ENCODE measurements at regions not wholly inside any gene's neighbourhood (a gene's known extent, or its start where the extent isn't known, plus 50 kb on each side); places are given as distances from the start of the nearest gene placed in this dataset.

DNA sequence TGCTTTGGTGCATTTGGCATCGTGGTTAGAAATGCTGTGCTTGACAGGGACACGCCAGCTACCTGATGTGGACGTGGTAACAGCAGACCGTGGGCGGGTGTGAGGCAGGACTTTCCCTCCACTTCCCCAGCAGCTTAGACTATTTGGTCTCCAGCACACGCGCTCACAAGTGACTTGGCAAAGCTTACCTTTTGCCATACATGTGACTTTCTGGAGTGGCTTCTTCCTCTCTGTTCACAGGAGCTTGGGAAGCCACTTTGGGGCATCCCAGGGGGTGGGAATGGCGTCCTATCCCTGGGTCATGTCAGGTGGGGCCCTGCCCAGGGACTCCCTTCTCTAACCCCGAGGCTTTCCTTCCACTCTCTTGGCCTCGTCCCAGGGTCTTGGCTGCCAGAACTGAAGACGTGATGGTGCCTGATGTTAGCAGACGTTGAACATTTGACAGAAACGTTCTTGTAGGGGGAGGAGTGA is 228.7 kb upstream of the KLF6 start:
- no peaks in the 10 kb centered on the region for H3K9me3 ChIP-seq (replicated peaks; ENCODE audit: control insufficient read depth, low read depth, low read length)
- H3K27me3 ChIP-seq (ENCODE audit: control insufficient read depth, insufficient read depth, low read length), result no peaks in the 10 kb centered on the region
- DNase-seq, result peak; percentile 56
- 53% methylated on average over 9 of the region's 13 CpGs for WGBS (ENCODE audit: insufficient coverage)
- H3K27ac ChIP-seq (ENCODE audit: low read length), result no peak overlapping the region
- no peaks in the 10 kb centered on the region for H3K36me3 ChIP-seq (ENCODE audit: control insufficient read depth, insufficient read depth, low read length)
- H3K4me3 ChIP-seq (ENCODE audit: low read length), result no peak overlapping the region
- peaks cover 5% of the 10 kb centered on the region for H3K4me1 ChIP-seq (ENCODE audit: control insufficient read depth, insufficient read depth, low read length)

GRCh38 chr10:4012848-4013247 is 227.8 kb upstream of the KLF6 start:
- no peak for DNase-seq
- 73% methylated on average over 2 of the region's 2 CpGs for WGBS (ENCODE audit: insufficient coverage)
- no peak overlapping the region for H3K4me3 ChIP-seq (ENCODE audit: low read length)
- H3K4me1 ChIP-seq (ENCODE audit: control insufficient read depth, insufficient read depth, low read length), result peaks cover 5% of the 10 kb centered on the region
- no peak overlapping the region for H3K27ac ChIP-seq (ENCODE audit: low read length)
- H3K9me3 ChIP-seq (replicated peaks; ENCODE audit: control insufficient read depth, low read depth, low read length), result peaks cover 2% of the 10 kb centered on the region
- H3K36me3 ChIP-seq (ENCODE audit: control insufficient read depth, insufficient read depth, low read length), result no peaks in the 10 kb centered on the region
- H3K27me3 ChIP-seq (ENCODE audit: control insufficient read depth, insufficient read depth, low read length), result no peaks in the 10 kb centered on the region

DNA sequence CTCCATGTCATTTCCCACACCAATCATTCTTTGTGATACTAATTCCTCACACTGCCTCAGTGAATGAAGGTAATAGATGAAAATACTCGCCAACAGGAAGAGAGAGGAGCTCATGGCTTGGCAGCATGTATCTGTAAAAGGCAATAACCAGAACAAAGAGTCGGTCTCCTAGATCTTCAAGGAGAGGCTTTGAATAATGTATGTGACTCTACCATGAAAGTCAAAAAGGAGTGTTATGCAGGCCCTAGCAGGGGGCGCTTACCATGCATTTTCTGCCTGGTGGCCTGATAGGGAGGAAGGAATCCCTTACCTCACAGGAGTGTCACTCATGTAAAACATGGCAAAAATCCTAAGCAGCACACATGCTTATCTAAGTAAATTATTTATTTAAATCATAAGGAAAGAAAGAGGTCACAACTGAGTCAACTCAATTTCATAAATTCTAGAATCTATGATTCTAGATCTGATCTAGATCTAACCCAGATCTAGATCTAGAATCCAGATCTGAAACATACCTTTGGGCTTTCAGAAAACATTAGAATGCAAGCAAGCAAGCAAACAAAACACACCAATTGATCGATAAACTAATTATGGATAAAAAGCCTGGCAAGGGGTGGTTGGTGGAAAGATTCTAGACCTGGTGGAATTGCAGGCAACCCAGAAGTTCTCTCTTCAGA is 226.3 kb upstream of the KLF6 start:
- no peaks in the 10 kb centered on the region for H3K27me3 ChIP-seq (ENCODE audit: control insufficient read depth, insufficient read depth, low read length)
- 83% methylated on average over 1 of the region's 4 CpGs for WGBS (ENCODE audit: insufficient coverage)
- no peak overlapping the region for H3K4me3 ChIP-seq (ENCODE audit: low read length)
- DNase-seq, result no peak
- no peak overlapping the region for H3K27ac ChIP-seq (ENCODE audit: low read length)
- H3K36me3 ChIP-seq (ENCODE audit: control insufficient read depth, insufficient read depth, low read length), result no peaks in the 10 kb centered on the region
- H3K9me3 ChIP-seq (replicated peaks; ENCODE audit: control insufficient read depth, low read depth, low read length), result peaks cover 2% of the 10 kb centered on the region
- peaks cover 5% of the 10 kb centered on the region for H3K4me1 ChIP-seq (ENCODE audit: control insufficient read depth, insufficient read depth, low read length)

GRCh38 chr10:4008676-4009382 is 223.8 kb upstream of the KLF6 start:
- no peaks in the 10 kb centered on the region for H3K27me3 ChIP-seq (ENCODE audit: control insufficient read depth, insufficient read depth, low read length)
- no peak overlapping the region for H3K4me3 ChIP-seq (ENCODE audit: low read length)
- 88% methylated on average over 1 of the region's 7 CpGs for WGBS (ENCODE audit: insufficient coverage)

DNA sequence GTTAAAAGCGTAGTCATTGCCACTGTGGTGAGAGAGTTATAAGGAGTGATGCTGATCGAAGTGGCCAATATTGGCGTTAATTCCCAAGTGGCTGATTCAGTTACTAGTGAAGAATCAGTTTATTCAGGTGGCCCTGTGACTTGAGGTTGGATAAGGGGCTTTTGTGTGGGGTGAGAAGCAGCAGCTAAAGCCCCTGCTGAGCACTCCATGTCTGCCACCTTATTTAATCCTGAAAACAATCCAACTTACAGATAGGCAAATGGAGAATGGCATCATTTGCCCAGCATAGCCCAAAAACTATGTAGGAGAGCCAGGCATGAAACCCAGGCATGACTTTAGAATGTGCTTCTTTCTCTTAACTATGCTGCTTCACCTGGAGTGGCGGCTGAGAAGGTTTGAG is 222.8 kb upstream of the KLF6 start:
- H3K36me3 ChIP-seq (ENCODE audit: control insufficient read depth, insufficient read depth, low read length), result no peaks in the 10 kb centered on the region
- no peak for DNase-seq

More at GRCh38 chr10:4008676-4009382, 223.8 kb upstream of the KLF6 start:
- H3K27ac ChIP-seq (ENCODE audit: low read length), result no peak overlapping the region
- peaks cover 2% of the 10 kb centered on the region for H3K9me3 ChIP-seq (replicated peaks; ENCODE audit: control insufficient read depth, low read depth, low read length)
- H3K36me3 ChIP-seq (ENCODE audit: control insufficient read depth, insufficient read depth, low read length), result no peaks in the 10 kb centered on the region
- DNase-seq, result no peak
- H3K4me1 ChIP-seq (ENCODE audit: control insufficient read depth, insufficient read depth, low read length), result peaks cover 9% of the 10 kb centered on the region

GRCh38 chr10:4006858-4007257 is 221.8 kb upstream of the KLF6 start:
- Histone ChIP-seq H3K36me3 (ENCODE audit: control insufficient read depth, insufficient read depth, low read length) (no peaks in the 10 kb centered on the region), H3K4me1 (ENCODE audit: control insufficient read depth, insufficient read depth, low read length) (peaks cover 8% of the 10 kb centered on the region), H3K9me3 (replicated peaks; ENCODE audit: control insufficient read depth, low read depth, low read length) (peaks cover 2% of the 10 kb centered on the region), H3K27me3 (ENCODE audit: control insufficient read depth, insufficient read depth, low read length) (no peaks in the 10 kb centered on the region), H3K27ac (ENCODE audit: low read length) (no peak overlapping the region), H3K4me3 (ENCODE audit: low read length) (no peak overlapping the region)
- WGBS (ENCODE audit: insufficient coverage), result 60% methylated on average over 1 of the region's 7 CpGs
- DNase-seq, result no peak

More for the DNA sequence above, 222.8 kb upstream of the KLF6 start:
- Histone ChIP-seq H3K4me3 (ENCODE audit: low read length) (no peak overlapping the region), H3K27ac (ENCODE audit: low read length) (no peak overlapping the region), H3K27me3 (ENCODE audit: control insufficient read depth, insufficient read depth, low read length) (no peaks in the 10 kb centered on the region), H3K9me3 (replicated peaks; ENCODE audit: control insufficient read depth, low read depth, low read length) (peaks cover 2% of the 10 kb centered on the region), H3K4me1 (ENCODE audit: control insufficient read depth, insufficient read depth, low read length) (peaks cover 4% of the 10 kb centered on the region)
- 80% methylated on average over 3 of the region's 4 CpGs for WGBS (ENCODE audit: insufficient coverage)

DNA sequence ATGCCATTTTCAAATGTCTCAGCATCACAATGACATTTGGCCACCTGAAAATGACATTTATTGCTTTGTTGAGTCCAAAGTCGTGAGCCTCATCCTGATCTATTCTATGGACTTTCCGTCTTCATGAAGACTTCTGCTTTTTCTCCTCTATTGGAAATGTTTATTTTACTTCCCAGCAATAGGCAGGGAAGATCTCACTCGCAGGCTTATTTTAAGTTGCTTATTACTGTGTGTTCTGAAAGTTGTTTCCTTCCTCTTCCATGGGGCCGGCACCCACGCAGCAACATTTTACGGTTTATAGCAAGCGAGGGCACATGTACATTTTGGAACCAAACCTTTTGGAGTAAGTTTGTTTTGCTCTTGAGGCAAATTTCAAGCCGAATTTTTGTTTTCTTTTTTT is 221.0 kb upstream of the KLF6 start:
- Histone ChIP-seq H3K36me3 (ENCODE audit: control insufficient read depth, insufficient read depth, low read length) (no peaks in the 10 kb centered on the region), H3K27ac (ENCODE audit: low read length) (no peak overlapping the region), H3K4me3 (ENCODE audit: low read length) (no peak overlapping the region), H3K4me1 (ENCODE audit: control insufficient read depth, insufficient read depth, low read length) (peaks cover 8% of the 10 kb centered on the region), H3K9me3 (replicated peaks; ENCODE audit: control insufficient read depth, low read depth, low read length) (peaks cover 2% of the 10 kb centered on the region), H3K27me3 (ENCODE audit: control insufficient read depth, insufficient read depth, low read length) (no peaks in the 10 kb centered on the region)
- peak; percentile 69 for DNase-seq
- WGBS (ENCODE audit: insufficient coverage), result 77% methylated on average over 6 of the region's 8 CpGs

DNA sequence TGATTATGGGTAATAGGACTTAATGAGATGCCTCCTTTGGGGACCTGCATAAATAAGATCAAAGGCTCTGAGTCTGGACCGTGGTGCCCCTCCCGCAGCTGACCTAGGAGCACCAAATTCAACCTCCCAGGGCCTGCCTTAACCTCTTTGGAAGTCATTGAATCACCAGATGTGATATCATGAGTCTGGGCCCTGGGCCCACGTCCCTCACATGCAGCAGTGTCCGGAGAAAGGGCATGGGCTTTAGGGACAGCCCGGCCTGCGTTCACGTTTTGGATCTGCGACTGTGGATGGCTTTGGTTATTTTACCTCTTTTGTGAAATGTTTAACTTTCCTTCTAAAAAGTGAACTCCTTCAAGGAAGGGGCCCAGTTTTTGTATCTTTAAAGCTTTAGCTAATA is 220.0 kb upstream of the KLF6 start:
- Histone ChIP-seq H3K27ac (ENCODE audit: low read length) (no peak overlapping the region), H3K27me3 (ENCODE audit: control insufficient read depth, insufficient read depth, low read length) (no peaks in the 10 kb centered on the region), H3K4me1 (ENCODE audit: control insufficient read depth, insufficient read depth, low read length) (peaks cover 8% of the 10 kb centered on the region), H3K36me3 (ENCODE audit: control insufficient read depth, insufficient read depth, low read length) (no peaks in the 10 kb centered on the region), H3K4me3 (ENCODE audit: low read length) (no peak overlapping the region), H3K9me3 (replicated peaks; ENCODE audit: control insufficient read depth, low read depth, low read length) (peaks cover 2% of the 10 kb centered on the region)
- WGBS (ENCODE audit: insufficient coverage), result 50% methylated on average over 2 of the region's 8 CpGs
- no peak for DNase-seq

GRCh38 chr10:4004144-4004543 is 219.1 kb upstream of the KLF6 start:
- 47% methylated on average over 4 of the region's 5 CpGs for WGBS (ENCODE audit: insufficient coverage)
- DNase-seq, result peak; percentile 34
- no peak overlapping the region for H3K4me3 ChIP-seq (ENCODE audit: low read length)
- H3K27me3 ChIP-seq (ENCODE audit: control insufficient read depth, insufficient read depth, low read length), result no peaks in the 10 kb centered on the region
- H3K4me1 ChIP-seq (ENCODE audit: control insufficient read depth, insufficient read depth, low read length), result peaks cover 8% of the 10 kb centered on the region
- no peaks in the 10 kb centered on the region for H3K36me3 ChIP-seq (ENCODE audit: control insufficient read depth, insufficient read depth, low read length)
- no peak overlapping the region for H3K27ac ChIP-seq (ENCODE audit: low read length)
- H3K9me3 ChIP-seq (replicated peaks; ENCODE audit: control insufficient read depth, low read depth, low read length), result peaks cover 2% of the 10 kb centered on the region

- Histone ChIP-seq H3K4me3 (ENCODE audit: low read length) (no peak overlapping the region), H3K9me3 (replicated peaks; ENCODE audit: control insufficient read depth, low read depth, low read length) (peaks cover under 1% of the 10 kb centered on the region), H3K4me1 (ENCODE audit: control insufficient read depth, insufficient read depth, low read length) (peaks cover 8% of the 10 kb centered on the region), H3K27ac (ENCODE audit: low read length) (no peak overlapping the region), H3K27me3 (ENCODE audit: control insufficient read depth, insufficient read depth, low read length) (no peaks in the 10 kb centered on the region), H3K36me3 (ENCODE audit: control insufficient read depth, insufficient read depth, low read length) (no peaks in the 10 kb centered on the region)
- no peak for DNase-seq
- WGBS (ENCODE audit: insufficient coverage), result no CpG with 5 or more reads among the region's 7 CpGs
Measured at GRCh38 chr10:4003348-4003973, 218.5 kb upstream of the KLF6 start.
